ENCODE measurements at regions not wholly inside any gene's neighbourhood (a gene's known extent, or its start where the extent isn't known, plus 50 kb on each side); places are given as distances from the start of the nearest gene placed in this dataset.

DNA sequence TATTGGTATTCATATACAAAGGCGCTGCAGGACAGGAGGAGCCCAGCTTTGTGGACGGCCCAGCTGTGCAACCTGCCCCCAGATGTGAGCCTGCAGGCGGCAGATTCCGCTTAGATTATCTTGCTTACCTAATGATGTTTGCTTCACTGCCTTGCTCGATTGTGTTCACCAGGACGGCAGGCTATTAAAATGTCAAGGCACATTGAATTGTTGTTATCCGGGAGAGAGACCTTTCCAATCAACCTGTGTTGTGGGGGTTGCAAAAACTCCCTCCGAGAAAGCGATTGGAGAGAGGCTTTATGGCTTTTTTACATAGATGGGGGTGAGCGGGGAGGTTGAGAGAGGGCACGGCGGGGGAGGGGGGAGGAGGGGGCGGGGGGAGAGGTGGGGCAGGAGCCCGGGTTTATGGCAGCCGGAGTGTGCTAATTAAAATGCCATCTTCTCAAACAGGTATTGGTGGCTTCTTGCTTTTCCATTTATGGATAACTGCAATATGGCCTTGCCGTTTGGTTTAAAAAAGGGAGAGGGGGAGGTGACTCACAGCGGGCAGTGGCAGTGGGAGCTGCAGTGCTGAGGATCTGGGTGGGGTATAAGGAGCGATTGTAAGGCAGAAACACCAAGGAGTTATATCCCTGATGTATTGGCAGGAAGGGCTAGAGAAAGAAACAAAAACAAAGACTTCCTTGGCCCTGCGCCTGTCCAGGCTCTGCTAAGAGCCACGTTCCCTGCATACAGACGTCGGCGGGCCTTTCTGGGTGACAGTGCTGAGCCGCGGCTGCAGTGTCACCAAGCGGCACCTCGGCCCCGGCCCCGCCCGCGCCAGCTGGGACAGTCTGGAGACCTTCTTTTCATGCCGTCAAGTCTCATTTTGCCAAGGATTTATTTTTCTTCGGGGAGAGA lies 97.2 kb downstream of the INSIG2 start (continued):
- TF ChIP-seq RAD51 (IDR thresholded peaks at IDR 0.05; ENCODE audit: borderline replicate concordance, low read depth) (no peak), CAMTA2 (CRISPR knock-in tag; conservative IDR thresholded peaks at IDR 0.05) (no peak), CBFB (CRISPR knock-in tag; IDR thresholded peaks at IDR 0.05) (no peak), HNRNPH1 (optimal IDR thresholded peaks at IDR 0.05; ENCODE audit: low read depth, low read length) (no peak), HCFC1 (IDR thresholded peaks at IDR 0.05; ENCODE audit: low read depth, low read length) (no peak)
- TF ChIP-seq, protein P1, sequence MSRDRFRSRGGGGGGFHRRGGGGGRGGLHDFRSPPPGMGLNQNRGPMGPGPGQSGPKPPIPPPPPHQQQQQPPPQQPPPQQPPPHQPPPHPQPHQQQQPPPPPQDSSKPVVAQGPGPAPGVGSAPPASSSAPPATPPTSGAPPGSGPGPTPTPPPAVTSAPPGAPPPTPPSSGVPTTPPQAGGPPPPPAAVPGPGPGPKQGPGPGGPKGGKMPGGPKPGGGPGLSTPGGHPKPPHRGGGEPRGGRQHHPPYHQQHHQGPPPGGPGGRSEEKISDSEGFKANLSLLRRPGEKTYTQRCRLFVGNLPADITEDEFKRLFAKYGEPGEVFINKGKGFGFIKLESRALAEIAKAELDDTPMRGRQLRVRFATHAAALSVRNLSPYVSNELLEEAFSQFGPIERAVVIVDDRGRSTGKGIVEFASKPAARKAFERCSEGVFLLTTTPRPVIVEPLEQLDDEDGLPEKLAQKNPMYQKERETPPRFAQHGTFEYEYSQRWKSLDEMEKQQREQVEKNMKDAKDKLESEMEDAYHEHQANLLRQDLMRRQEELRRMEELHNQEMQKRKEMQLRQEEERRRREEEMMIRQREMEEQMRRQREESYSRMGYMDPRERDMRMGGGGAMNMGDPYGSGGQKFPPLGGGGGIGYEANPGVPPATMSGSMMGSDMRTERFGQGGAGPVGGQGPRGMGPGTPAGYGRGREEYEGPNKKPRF (IDR thresholded peaks at IDR 0.05; ENCODE audit: low read depth, low read length): no peak

DNA sequence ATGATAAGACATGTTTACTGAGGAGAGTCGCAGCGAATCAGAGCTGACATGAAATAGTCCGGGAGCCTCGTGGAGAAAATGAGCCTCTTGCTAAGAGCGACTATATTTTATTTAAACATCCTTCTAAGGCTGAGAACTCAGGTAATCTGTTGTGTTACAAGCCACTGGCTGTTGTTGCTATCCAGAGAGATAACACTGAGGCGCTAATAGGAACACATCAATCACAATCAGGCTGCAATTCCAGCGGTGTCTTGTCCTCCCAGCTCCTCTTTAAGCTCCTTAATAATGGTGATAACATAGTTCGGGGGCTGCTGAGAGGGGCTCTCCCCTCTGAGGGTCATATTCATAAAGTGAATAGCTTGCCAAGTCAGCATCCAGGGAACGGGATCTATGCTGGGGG lies 95.1 kb downstream of the INSIG2 start:
- Histone ChIP-seq H3K9me3 (replicated peaks; ENCODE audit: control insufficient read depth, insufficient read depth, low read depth, low read length) (no peaks in the 10 kb centered on the region), H3K79me2 (ENCODE audit: control insufficient read depth, insufficient read depth, low read length) (no peaks in the 10 kb centered on the region), H3K9ac (ENCODE audit: insufficient read depth in 1 of 2, low read depth in 2 of 2, low read length in 2 of 2) (no peak overlapping the region), H3K27me3 (ENCODE audit: control insufficient read depth in 2 of 2, insufficient read depth in 2 of 2, low read length in 2 of 2) (peaks cover 18 to 32% of the 10 kb centered on the region in 2 experiments; a peak in 4 of 5 replicates), H4K20me1 (replicated peaks; ENCODE audit: control insufficient read depth, insufficient read depth, low read length) (no peaks in the 10 kb centered on the region), H3K4me2 (ENCODE audit: insufficient read depth, low read length) (no peak overlapping the region), H2AFZ (ENCODE audit: low read depth, low read length) (no peak overlapping the region), H3K4me1 (replicated peaks in 1 of 2; ENCODE audit: control insufficient read depth in 2 of 2, insufficient read depth in 2 of 2, low read length in 2 of 2) (peaks cover 0 to 9% of the 10 kb centered on the region in 2 experiments; a peak in 2 of 5 replicates), H3K36me3 (ENCODE audit: control insufficient read depth, insufficient read depth, low read length) (no peaks in the 10 kb centered on the region), H3K9me1 (ENCODE audit: control insufficient read depth, insufficient read depth, low read length) (no peaks in the 10 kb centered on the region), H3K4me3 (no peak overlapping the region), H3K27ac (ENCODE audit: extremely low read depth, low read depth, low read length) (no peak overlapping the region)
- BruUV-seq (replicated peaks): no TSS peak
- no peak for ATAC-seq
- in situ Hi-C loops (cut with MboI): no loop called here
- POLR2A ChIA-PET: no interaction called here
- no peak for FAIRE-seq
- CTCF ChIA-PET (ENCODE audit: low intra/inter-chr PET ratio): no interaction called here
- intact Hi-C loops (cut with micrococcal nuclease): no loop called here
- 1% methylated on average over 9 of the region's 9 CpGs for WGBS (ENCODE audit: insufficient coverage, low coverage, missing lambda C conversion rate)
- DNase-seq (ENCODE audit: extremely low read depth in 1 of 4, low spot score in 3 of 4): no peak
- TF ChIP-seq HCFC1 (IDR thresholded peaks at IDR 0.05; ENCODE audit: low read depth, low read length) (no peak), SNIP1 (IDR thresholded peaks at IDR 0.05; ENCODE audit: low read depth) (no peak), PYGO2 (tag; IDR thresholded peaks at IDR 0.05) (no peak), SMC3 (conservative IDR thresholded peaks at IDR 0.05; ENCODE audit: insufficient read depth, low read depth, low read length) (no peak), ZNF143 (CRISPR knock-in tag; IDR thresholded peaks at IDR 0.05) (no peak), CHD4 (IDR thresholded peaks at IDR 0.05; ENCODE audit: insufficient read depth, insufficient replicate concordance, low read depth, low read length, poor library complexity, severe bottlenecking) (no peak), ZNF75A (CRISPR knock-in tag; IDR thresholded peaks at IDR 0.05) (no peak), ARID1B (IDR thresholded peaks at IDR 0.05) (no peak), ZEB2 (IDR thresholded peaks at IDR 0.05) (no peak), RBM14 (IDR thresholded peaks at IDR 0.05; ENCODE audit: borderline replicate concordance, insufficient read depth, low read depth, low read length) (no peak)
- TF ChIP-seq, protein P2, sequence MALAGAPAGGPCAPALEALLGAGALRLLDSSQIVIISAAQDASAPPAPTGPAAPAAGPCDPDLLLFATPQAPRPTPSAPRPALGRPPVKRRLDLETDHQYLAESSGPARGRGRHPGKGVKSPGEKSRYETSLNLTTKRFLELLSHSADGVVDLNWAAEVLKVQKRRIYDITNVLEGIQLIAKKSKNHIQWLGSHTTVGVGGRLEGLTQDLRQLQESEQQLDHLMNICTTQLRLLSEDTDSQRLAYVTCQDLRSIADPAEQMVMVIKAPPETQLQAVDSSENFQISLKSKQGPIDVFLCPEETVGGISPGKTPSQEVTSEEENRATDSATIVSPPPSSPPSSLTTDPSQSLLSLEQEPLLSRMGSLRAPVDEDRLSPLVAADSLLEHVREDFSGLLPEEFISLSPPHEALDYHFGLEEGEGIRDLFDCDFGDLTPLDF (CRISPR knock-in tag; IDR thresholded peaks at IDR 0.05): no peak

Data from K562 (cell line).